Heart left ventricle (tissue), 16 donors: ENCODE measurements at regions not wholly inside any gene's neighbourhood (a gene's known extent, or its start where the extent isn't known, plus 50 kb on each side); places are given as distances from the start of the nearest gene placed in this dataset.

Experiments
- ATAC-seq, 4 donors: fragments of 200-7000 bp; cut with Tn5 transposase; one replicate each; pipeline ENCODE4 v1.9.1; 2020 to 2022; ENCODE audit warnings: moderate library complexity in 4 of 4, mild to moderate bottlenecking in 3 of 4, moderate number of reproducible peaks in 1 of 4
- DNase-seq, 5 donors: peaks; one replicate each; pipeline ENCODE4 v3.0.0-alpha.2; 2020
- H3K27ac ChIP-seq, 12 donors: fragments of 200-600 bp; sonication (generic) in 4 of 12; one replicate each; pipeline versions ENCODE4 v1.5.0 to v1.8.0; 2016 to 2022; ENCODE audit warnings: mild to moderate bottlenecking in 2 of 12
- H3K27me3 ChIP-seq, 9 donors: fragments of 200-600 bp; sonication (generic) in 2 of 9; one replicate each; pipeline versions ENCODE4 v1.5.1 to v1.8.0; 2016 to 2022; ENCODE audit warnings: mild to moderate bottlenecking in 3 of 9
- H3K36me3 ChIP-seq, 9 donors: fragments of 200-600 bp; sonication (generic) in 2 of 9; one replicate each; pipeline versions ENCODE4 v1.5.0 to v1.8.0; 2018 to 2022; ENCODE audit warnings: mild to moderate bottlenecking in 2 of 9
- H3K4me1 ChIP-seq, 12 donors: fragments of 200-600 bp; sonication (generic) in 4 of 12; one replicate each; pipeline versions ENCODE4 v1.5.0 to v1.8.0; 2016 to 2022; ENCODE audit warnings: mild to moderate bottlenecking in 3 of 12
- H3K4me3 ChIP-seq, 12 donors: fragments of 200-600 bp; sonication (generic) in 4 of 12; one replicate each; pipeline versions ENCODE4 v1.5.0 to v1.8.0; 2017 to 2022; ENCODE audit warnings: mild to moderate bottlenecking in 9 of 12, moderate library complexity in 4 of 12
- H3K9me3 ChIP-seq, 12 donors: fragments of 200-600 bp; sonication (generic) in 4 of 12; one replicate each; pipeline versions ENCODE4 v1.5.0 to v1.8.0; 2016 to 2022; ENCODE audit warnings: mild to moderate bottlenecking in 1 of 12
- POLR2A ChIP-seq, 2 donors: fragments of 450-650 bp; IDR thresholded peaks; one replicate each; pipeline ENCODE4 v1.6.1; 2017; ENCODE audit warnings: antibody characterized with exemption in 2 of 2, mild to moderate bottlenecking in 2 of 2, moderate library complexity in 2 of 2
- WGBS, 4 donors: extraction: QIAGEN DNeasy Blood & Tissue Kit in 2 of 4; methylation state at CpG; one replicate each; pipeline versions ENCODE4 v1.1.5 to v1.1.7; 2013 to 2018; 5-methylcytosine and 5-hydroxymethylcytosine counted together
- intact Hi-C, 10 donors: fragments of 100-400 bp; cut with DNase I; formaldehyde crosslinking; loops; one replicate each; pipeline versions ENCODE4 v1.11.1 to v1.14.2; 2022
- TF ChIP-seq, protein P1 (sequence below), 12 donors: fragments of 200-600 bp; sonication (generic) in 4 of 12; IDR thresholded peaks; one replicate each; pipeline versions ENCODE4 v1.5.0 to v1.8.0; 2018 to 2022; ENCODE audit warnings: antibody characterized with exemption in 12 of 12, mild to moderate bottlenecking in 5 of 12
- donor health status: ischemic (EF 13 %, LVEDD 7.1; RV severe dilation, severe dysfunction).
- donor health status: healthy with polysubstance abuse.
- donor health status: DM: no; HTN: yes; CAD: no.
- donor health status: DM: no; HTN: no; CAD: no.
- donor health status: ischemic (EF 25% LVEDD 6.9; RV normal size, moderate dysfunction).
- donor health status: ischemic (EF 25% LVEDD 5.7; RV mildly dilated, moderate dysfunction).
- donor health status: healthy.
- donor health status: DM: yes; HTN: yes; CAD: no.
- donor health status: ischemic (EF 35%, LVEDD 5.7; RV mildly dilated, moderate dysfunction).
- donor health status: nonischemic (EF 11% LVEDD 7.7; RV severe dilation, severe dysfunction).
- donor health status: DM: yes; HTN: yes; CAD: no.
- donor health status: PGD.
- donor health status: ischemic (EF 29% LVEDD 5.4; RV normal size, mild dysfunction).
- donor health status: nonischemic (EF 23%, LVEDD 6.1; RV moderate dilation, normal function).

DNA sequence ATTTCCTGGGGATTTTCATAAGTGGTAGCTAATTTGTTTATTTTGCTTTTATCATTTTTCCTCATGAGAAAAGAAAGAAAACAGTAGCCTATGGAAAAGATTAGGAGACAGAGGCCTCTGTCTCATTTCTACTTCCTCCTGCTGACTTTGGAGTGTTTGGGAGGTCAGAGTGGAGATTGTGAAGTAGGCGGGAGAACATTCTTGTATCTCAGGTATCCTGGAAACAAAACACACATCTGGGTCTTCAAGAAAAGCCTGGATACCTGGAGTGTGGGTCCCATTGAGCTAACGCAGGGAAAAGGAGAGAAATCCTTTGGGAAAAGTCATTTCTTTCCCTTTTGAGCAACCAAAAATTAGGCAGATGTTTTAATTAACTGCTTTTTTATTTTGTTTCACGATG lies 161.5 kb upstream of the DMAC1 start:
- Histone ChIP-seq H3K9me3 (no peaks in the 10 kb centered on the region), H3K36me3 (no peaks in the 10 kb centered on the region), H3K4me3 (no peak overlapping the region), H3K27me3 (no peaks in the 10 kb centered on the region), H3K4me1 (peaks cover 0 to 3% (median 0%) of the 10 kb centered on the region in 12 donors), H3K27ac (no peak overlapping the region)
- 61 to 76% (median 68%) methylated on average over 3 of the region's 3 CpGs for WGBS, 4 donors
- no peak for DNase-seq
- no peak for ATAC-seq
- intact Hi-C loops = loop anchor here in 1 of 10 donors (10.0 kb wide), 1 partner anchor 404 kb away; no protein-coding TSS in a partner anchor
- no peak for TF ChIP-seq POLR2A (IDR thresholded peaks at IDR 0.05)

DNA sequence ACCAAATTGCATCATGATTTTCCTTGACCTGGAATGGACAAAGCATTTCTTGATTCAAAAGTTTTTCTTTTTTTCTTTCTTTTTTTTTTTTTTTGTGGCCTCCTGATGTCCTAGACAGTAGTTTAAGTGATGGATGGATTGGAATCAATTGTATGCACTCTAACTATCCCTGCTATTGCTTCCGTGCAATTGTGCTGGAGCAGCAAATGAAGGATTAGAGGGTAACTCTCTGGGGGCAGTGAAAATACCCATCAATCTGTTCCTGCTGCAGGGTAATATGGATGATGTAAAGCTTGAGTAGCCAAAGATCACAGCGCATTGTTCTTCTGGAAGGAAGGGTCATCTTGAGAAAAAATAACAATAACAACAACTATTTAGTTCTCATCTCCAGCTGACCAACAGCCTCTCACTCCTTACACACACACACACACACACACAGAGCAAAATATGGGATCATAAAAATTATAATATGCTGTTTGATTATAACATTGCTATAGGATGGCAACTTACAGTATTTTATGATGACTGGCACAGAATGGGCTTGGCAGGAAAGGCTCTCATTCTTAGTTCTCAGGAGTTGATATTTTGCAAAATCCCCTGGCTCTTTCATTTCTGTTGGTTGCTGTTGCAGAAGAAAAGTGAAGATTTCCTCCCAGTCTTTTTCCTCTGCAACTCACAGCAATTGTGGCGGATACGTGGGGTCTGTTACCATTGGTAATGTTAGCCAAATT lies 160.9 kb upstream of the DMAC1 start:
- Histone ChIP-seq H3K27ac (no peak overlapping the region), H3K9me3 (no peaks in the 10 kb centered on the region), H3K4me3 (no peak overlapping the region), H3K27me3 (no peaks in the 10 kb centered on the region), H3K4me1 (peaks cover 0 to 3% (median 0%) of the 10 kb centered on the region in 12 donors), H3K36me3 (no peaks in the 10 kb centered on the region)
- ATAC-seq = no peak
- no peak for TF ChIP-seq POLR2A (IDR thresholded peaks at IDR 0.05)
- TF ChIP-seq, protein P1, sequence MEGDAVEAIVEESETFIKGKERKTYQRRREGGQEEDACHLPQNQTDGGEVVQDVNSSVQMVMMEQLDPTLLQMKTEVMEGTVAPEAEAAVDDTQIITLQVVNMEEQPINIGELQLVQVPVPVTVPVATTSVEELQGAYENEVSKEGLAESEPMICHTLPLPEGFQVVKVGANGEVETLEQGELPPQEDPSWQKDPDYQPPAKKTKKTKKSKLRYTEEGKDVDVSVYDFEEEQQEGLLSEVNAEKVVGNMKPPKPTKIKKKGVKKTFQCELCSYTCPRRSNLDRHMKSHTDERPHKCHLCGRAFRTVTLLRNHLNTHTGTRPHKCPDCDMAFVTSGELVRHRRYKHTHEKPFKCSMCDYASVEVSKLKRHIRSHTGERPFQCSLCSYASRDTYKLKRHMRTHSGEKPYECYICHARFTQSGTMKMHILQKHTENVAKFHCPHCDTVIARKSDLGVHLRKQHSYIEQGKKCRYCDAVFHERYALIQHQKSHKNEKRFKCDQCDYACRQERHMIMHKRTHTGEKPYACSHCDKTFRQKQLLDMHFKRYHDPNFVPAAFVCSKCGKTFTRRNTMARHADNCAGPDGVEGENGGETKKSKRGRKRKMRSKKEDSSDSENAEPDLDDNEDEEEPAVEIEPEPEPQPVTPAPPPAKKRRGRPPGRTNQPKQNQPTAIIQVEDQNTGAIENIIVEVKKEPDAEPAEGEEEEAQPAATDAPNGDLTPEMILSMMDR (IDR thresholded peaks at IDR 0.05) = no peak
- 55 to 81% (median 63%) methylated on average over 4 of the region's 4 CpGs for WGBS, 4 donors
- DNase-seq = no peak
- intact Hi-C loops = loop anchor here in 1 of 10 donors (10.0 kb wide), 1 partner anchor 404 kb away; no protein-coding TSS in a partner anchor

DNA sequence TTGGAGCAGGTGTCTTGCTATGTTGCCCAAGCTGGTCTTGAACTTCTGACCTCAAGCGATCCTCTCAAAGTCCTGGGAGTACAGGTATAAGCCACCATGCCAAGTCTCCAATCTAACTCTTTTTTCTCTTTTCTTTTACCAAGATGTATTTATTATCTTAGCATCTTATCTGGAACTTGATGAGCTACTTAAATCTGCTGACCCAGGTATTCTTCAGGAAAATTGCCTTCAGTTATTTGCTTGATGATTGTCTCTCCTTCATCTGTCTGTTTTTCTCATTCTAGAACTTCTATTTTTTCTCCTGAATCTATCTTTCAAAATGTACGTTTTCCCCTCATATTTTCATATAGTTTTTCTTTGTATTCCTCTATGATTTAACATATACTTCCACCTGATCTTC lies 158.2 kb upstream of the DMAC1 start:
- WGBS, 4 donors = 81 to 89% (median 83%) methylated on average over 2 of the region's 2 CpGs
- intact Hi-C loops = no loop called here
- no peak for TF ChIP-seq POLR2A (IDR thresholded peaks at IDR 0.05)
- TF ChIP-seq, protein P1 (IDR thresholded peaks at IDR 0.05) = no peak

DNA sequence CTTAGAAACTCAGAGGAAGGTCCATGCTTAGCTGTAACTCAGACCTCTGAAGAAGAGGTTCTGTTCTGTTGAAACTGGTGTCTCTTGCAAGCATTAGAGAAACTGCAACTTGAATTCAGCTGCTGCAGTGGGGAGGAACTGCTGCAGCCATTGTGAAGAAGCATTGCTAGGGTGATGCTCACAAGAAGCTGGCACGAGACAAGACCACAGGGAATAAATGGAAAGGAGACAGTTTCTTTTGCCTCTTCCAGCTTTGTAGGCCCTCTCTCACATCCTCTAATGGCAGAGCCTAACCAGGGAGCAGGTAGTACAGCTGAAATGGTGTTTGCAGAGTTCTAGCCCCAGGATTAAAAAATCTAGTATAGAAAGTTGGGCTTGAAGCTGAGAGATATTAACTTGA lies 148.0 kb upstream of the DMAC1 start:
- H3K27ac ChIP-seq = no peak overlapping the region
- H3K4me1 ChIP-seq = peaks cover 0 to 13% (median 0%) of the 10 kb centered on the region in 12 donors
- TF ChIP-seq, protein P1 (IDR thresholded peaks at IDR 0.05) = no peak
- no peak for TF ChIP-seq POLR2A (IDR thresholded peaks at IDR 0.05)
- intact Hi-C loops = no loop called here
- no peak for DNase-seq
- no peak overlapping the region for H3K4me3 ChIP-seq
- WGBS, 4 donors = 48 to 82% (median 61%) methylated on average over 1 of the region's 1 CpG
- no peaks in the 10 kb centered on the region for H3K27me3 ChIP-seq
- no peaks in the 10 kb centered on the region for H3K36me3 ChIP-seq
- no peak for ATAC-seq
- H3K9me3 ChIP-seq = no peaks in the 10 kb centered on the region

More for the DNA sequence above, 158.2 kb upstream of the DMAC1 start:
- no peaks in the 10 kb centered on the region for H3K36me3 ChIP-seq
- no peak for DNase-seq
- ATAC-seq = no peak
- no peaks in the 10 kb centered on the region for H3K27me3 ChIP-seq
- no peak overlapping the region for H3K4me3 ChIP-seq
- H3K27ac ChIP-seq = no peak overlapping the region
- no peaks in the 10 kb centered on the region for H3K9me3 ChIP-seq
- no peaks in the 10 kb centered on the region for H3K4me1 ChIP-seq
